ENCODE measurements at regions not wholly inside any gene's neighbourhood (a gene's known extent, or its start where the extent isn't known, plus 50 kb on each side); places are given as distances from the start of the nearest gene placed in this dataset.

GRCh38 chr12:85564786-85565185, 271.4 kb downstream of the RASSF9 start:
- Histone ChIP-seq H3K36me3 (ENCODE audit: insufficient read depth) (no peaks in the 10 kb centered on the region), H3K4me1 (ENCODE audit: low read depth, poor library complexity, severe bottlenecking) (no peaks in the 10 kb centered on the region), H3K9ac (no peak overlapping the region), H3K27ac (no peak overlapping the region), H2AFZ (ENCODE audit: low read depth) (no peak overlapping the region), H3K4me2 (no peak overlapping the region), H4K20me1 (ENCODE audit: insufficient read depth) (no peaks in the 10 kb centered on the region), H3K4me3 (IDR thresholded peaks at IDR 0.05; ENCODE audit: insufficient read depth, low read depth, low read length) (no peak overlapping the region), H3K79me2 (ENCODE audit: insufficient read depth, low read depth) (no peaks in the 10 kb centered on the region), H3K27me3 (ENCODE audit: insufficient read depth, low read depth) (no peaks in the 10 kb centered on the region)
- TF ChIP-seq, protein P1, sequence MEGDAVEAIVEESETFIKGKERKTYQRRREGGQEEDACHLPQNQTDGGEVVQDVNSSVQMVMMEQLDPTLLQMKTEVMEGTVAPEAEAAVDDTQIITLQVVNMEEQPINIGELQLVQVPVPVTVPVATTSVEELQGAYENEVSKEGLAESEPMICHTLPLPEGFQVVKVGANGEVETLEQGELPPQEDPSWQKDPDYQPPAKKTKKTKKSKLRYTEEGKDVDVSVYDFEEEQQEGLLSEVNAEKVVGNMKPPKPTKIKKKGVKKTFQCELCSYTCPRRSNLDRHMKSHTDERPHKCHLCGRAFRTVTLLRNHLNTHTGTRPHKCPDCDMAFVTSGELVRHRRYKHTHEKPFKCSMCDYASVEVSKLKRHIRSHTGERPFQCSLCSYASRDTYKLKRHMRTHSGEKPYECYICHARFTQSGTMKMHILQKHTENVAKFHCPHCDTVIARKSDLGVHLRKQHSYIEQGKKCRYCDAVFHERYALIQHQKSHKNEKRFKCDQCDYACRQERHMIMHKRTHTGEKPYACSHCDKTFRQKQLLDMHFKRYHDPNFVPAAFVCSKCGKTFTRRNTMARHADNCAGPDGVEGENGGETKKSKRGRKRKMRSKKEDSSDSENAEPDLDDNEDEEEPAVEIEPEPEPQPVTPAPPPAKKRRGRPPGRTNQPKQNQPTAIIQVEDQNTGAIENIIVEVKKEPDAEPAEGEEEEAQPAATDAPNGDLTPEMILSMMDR (conservative IDR thresholded peaks at IDR 0.05; ENCODE audit: low read depth, low read length): no peak

- Histone ChIP-seq H3K27ac (no peak overlapping the region), H4K20me1 (ENCODE audit: insufficient read depth) (no peaks in the 10 kb centered on the region), H3K27me3 (ENCODE audit: insufficient read depth, low read depth) (no peaks in the 10 kb centered on the region), H3K4me3 (IDR thresholded peaks at IDR 0.05; ENCODE audit: insufficient read depth, low read depth, low read length) (no peak overlapping the region), H3K79me2 (ENCODE audit: insufficient read depth, low read depth) (no peaks in the 10 kb centered on the region), H3K36me3 (ENCODE audit: insufficient read depth) (no peaks in the 10 kb centered on the region), H3K4me2 (no peak overlapping the region), H3K4me1 (ENCODE audit: low read depth, poor library complexity, severe bottlenecking) (no peaks in the 10 kb centered on the region), H2AFZ (ENCODE audit: low read depth) (no peak overlapping the region), H3K9ac (no peak overlapping the region)
- TF ChIP-seq, protein P1 (conservative IDR thresholded peaks at IDR 0.05; ENCODE audit: low read depth, low read length): no peak
Observed at GRCh38 chr12:85568395-85569103, 267.7 kb downstream of the RASSF9 start.

- no peaks in the 10 kb centered on the region for H3K4me1 ChIP-seq (ENCODE audit: low read depth, poor library complexity, severe bottlenecking)
Observed at GRCh38 chr12:85569261-85569660, 266.9 kb downstream of the RASSF9 start.

DNA sequence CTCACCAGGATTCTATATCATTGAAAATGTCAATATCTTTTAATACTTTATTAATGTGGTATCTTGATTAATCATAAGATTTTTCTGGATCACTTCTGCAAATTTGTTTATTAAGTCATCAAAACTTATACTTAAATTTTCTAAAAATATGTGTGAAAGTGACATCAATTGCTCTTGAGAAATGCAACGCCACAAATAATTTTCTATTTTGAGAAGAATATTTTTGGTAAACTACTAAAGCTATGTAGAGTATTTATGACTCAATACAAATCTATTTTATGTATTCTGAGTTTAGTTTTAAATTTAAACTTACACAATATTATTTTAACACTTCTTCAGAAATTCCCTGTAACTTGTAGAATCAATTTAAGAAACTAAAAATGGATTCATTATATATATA, 263.3 kb downstream of the RASSF9 start:
- H3K9ac ChIP-seq: no peak overlapping the region
- H3K4me3 ChIP-seq (IDR thresholded peaks at IDR 0.05; ENCODE audit: insufficient read depth, low read depth, low read length): no peak overlapping the region
- H4K20me1 ChIP-seq (ENCODE audit: insufficient read depth): no peaks in the 10 kb centered on the region
- H3K4me1 ChIP-seq (ENCODE audit: low read depth, poor library complexity, severe bottlenecking): no peaks in the 10 kb centered on the region
- no peaks in the 10 kb centered on the region for H3K79me2 ChIP-seq (ENCODE audit: insufficient read depth, low read depth)
- TF ChIP-seq, protein P1 (conservative IDR thresholded peaks at IDR 0.05; ENCODE audit: low read depth, low read length): no peak
- no peak overlapping the region for H3K27ac ChIP-seq
- H3K36me3 ChIP-seq (ENCODE audit: insufficient read depth): no peaks in the 10 kb centered on the region
- H3K4me2 ChIP-seq: no peak overlapping the region
- no peak overlapping the region for H2AFZ ChIP-seq (ENCODE audit: low read depth)
- H3K27me3 ChIP-seq (ENCODE audit: insufficient read depth, low read depth): no peaks in the 10 kb centered on the region

More at GRCh38 chr12:85569261-85569660, 266.9 kb downstream of the RASSF9 start:
- no peaks in the 10 kb centered on the region for H3K79me2 ChIP-seq (ENCODE audit: insufficient read depth, low read depth)
- TF ChIP-seq, protein P1 (conservative IDR thresholded peaks at IDR 0.05; ENCODE audit: low read depth, low read length): no peak
- no peaks in the 10 kb centered on the region for H3K36me3 ChIP-seq (ENCODE audit: insufficient read depth)
- H3K27me3 ChIP-seq (ENCODE audit: insufficient read depth, low read depth): no peaks in the 10 kb centered on the region
- no peak overlapping the region for H2AFZ ChIP-seq (ENCODE audit: low read depth)
- H3K27ac ChIP-seq: no peak overlapping the region
- no peak overlapping the region for H3K4me2 ChIP-seq
- no peak overlapping the region for H3K4me3 ChIP-seq (IDR thresholded peaks at IDR 0.05; ENCODE audit: insufficient read depth, low read depth, low read length)
- no peaks in the 10 kb centered on the region for H4K20me1 ChIP-seq (ENCODE audit: insufficient read depth)
- no peak overlapping the region for H3K9ac ChIP-seq

Data from KMS-11 (cell line).